ENCODE measurements at regions not wholly inside any gene's neighbourhood (a gene's known extent, or its start where the extent isn't known, plus 50 kb on each side); places are given as distances from the start of the nearest gene placed in this dataset.
A peak's percentile ranks its signal among the peaks of the same experiment; 100 is the strongest.
"Not testable (repeated sequence)": the region's sequence is repeated elsewhere in the genome, so short reads cannot be mapped to it uniquely, and the experiment has no call there.

DNA sequence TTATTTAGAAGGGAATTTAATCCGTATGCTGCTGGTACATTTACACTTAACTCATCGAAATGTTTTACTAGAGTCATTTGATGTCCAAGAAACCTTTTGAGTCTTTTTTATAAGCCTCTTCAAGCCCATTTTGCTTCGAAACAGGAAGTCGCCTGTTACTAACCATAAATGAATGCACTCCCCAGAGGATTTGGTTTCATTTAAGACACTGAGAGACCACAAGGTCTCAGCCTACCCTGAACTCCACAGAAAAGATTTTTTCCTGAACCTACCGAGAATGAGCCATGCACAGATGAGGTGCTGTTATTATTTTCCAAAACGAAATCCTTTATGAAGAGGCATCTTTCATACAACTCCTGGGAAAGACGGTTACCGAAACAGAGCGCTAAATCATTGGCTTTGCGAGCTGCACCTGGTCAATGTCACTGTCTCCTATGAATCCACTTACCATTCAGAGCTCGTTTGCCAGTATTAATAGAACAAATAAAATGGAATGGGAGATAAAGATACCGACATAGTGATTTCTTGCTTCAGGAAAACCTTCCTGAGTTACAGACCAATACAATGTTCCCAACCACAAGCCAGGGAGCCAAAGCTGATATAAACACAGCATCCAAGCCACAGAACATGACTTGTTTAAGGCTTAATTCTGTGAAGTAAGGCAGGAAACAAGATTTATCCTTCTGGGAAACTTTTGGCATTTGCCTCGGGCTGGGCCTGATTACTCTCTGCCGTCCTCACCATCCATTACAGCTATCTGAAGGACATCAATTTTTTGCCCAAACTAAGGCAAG, 382.1 kb downstream of the OSR1 start:
- peak; percentile 13 to 99 (median 80) for DNase-seq

DNA sequence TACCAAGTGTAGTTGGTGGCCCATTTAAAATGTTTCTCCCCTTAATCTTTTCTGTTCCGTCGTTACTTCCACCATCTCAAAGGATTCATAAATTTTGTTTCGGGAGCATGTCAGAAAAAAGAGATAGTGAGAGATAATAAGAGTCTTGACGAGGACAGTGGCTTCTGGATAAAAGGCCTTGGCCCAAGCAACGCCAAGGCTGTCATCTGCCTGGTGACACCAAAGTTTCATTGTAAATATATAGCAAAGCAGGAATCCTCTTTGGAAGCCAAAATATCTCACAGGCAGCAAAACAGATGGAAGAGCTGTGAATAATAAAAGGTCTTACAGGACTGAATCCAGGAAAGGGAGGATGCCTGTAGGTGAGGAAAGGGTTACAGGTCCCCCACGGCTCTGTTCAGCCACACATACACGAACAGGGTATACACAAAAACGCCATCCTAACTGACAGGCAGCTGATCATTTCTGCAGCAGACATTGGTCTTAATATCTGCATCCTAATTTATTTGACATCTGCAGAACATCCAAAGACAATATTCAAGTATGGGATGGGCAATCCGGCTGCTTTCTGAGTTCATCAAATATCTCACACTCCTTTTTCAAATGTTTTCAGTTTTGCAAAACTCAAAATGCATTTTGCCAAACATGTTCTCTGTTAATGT, 382.8 kb downstream of the OSR1 start:
- DNase-seq: no peak

DNA sequence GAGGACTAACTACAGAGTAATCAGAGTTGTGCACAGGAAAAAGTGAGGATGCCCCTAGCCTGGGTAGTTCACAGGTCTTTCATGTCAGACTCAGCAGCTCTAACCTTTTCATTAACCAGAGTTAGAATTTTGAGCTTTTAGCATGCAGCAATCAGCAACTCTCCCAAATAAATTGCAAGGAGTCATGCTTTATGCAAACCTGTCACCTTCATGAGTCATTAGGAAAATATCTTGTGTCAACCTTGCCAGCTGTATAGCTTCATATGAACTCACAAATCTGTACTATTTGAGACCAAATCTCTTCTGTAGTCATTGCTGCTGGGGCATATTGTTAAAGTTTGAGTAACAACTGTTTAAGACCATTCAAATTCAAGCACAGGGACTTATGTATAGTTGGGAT, 382.3 kb upstream of the NT5C1B start:
- DNase-seq: no peak

DNA sequence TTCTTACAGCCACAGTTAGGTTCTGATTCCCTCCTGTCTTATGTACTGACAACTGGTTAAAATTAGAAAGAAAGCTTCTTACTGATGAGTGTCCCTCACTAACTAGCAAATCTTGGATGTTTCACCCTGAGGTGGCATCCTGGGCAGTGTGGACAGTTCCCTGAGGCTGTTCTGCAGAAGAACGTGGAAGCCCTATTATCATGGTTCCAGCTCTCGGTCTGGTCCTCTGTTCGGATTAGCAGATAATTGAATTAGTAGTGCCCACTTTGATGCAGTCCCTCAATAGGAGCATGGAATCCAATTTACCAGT, 381.7 kb upstream of the NT5C1B start:
- DNase-seq: no peak

DNA sequence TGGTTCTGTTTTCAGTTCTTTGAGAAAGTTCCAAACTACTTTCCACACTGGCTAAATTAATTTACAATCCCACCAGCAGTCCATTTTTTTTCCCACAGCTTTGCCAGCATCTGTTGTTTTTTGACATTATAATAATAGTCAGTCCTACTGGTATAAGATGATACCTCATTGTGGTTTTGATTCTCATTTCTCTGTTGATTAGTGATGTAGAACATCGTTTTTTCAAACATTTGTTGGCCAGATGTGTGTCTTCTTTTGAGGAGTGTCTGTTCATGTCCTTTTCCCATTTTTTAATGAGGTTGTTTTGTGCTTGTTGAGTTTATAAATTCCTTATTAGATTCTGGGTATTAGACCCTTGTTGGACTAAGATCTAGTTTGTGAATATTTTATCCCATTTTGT, 376.8 kb upstream of the NT5C1B start:
- no peak for DNase-seq

DNA sequence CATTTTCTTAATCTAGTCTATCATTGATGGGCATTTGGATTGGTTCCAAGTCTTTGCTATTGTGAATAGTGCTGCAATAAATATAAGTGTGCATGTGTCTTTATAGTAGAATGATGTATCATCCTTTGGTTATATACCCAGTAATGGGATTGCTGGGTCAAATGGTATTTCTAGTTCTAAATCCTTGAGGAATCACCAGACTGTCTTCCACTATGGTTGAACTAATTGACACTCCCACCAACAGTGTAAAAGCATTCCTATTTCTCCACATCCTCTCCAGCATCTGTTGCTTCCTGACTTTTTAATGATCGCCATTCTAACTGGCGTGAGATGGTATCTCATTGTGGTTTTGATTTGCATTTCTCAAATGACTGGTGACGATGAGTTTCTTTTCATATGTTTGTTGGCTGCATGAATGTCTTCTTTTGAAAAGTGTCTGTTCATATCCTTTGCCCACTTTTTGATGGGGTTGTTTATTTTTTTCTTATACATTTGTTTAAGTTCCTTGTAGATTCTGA, 374.4 kb upstream of the NT5C1B start:
- not testable (repeated sequence) for DNase-seq

DNA sequence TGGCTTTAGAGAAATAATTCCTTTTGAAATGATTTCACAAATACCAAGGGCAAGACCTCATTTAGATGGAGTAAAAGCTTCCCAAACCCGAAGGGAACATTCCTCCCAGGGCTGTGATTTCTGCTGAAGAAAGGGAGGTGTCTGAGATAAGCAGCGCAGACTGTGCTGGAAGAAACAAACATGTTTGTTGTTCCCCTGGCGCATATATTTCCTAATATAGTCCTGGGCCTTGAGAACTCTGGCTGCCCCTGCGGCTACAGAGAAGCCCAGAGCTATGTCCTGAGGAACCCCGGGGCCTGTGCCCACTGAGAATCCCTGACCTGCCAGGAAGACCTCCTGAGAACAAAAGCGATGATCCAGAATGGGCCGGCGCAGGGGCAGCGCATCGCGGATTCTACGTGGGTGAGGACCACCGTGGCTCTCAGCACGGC, 372.6 kb upstream of the NT5C1B start:
- DNase-seq: no peak

DNA sequence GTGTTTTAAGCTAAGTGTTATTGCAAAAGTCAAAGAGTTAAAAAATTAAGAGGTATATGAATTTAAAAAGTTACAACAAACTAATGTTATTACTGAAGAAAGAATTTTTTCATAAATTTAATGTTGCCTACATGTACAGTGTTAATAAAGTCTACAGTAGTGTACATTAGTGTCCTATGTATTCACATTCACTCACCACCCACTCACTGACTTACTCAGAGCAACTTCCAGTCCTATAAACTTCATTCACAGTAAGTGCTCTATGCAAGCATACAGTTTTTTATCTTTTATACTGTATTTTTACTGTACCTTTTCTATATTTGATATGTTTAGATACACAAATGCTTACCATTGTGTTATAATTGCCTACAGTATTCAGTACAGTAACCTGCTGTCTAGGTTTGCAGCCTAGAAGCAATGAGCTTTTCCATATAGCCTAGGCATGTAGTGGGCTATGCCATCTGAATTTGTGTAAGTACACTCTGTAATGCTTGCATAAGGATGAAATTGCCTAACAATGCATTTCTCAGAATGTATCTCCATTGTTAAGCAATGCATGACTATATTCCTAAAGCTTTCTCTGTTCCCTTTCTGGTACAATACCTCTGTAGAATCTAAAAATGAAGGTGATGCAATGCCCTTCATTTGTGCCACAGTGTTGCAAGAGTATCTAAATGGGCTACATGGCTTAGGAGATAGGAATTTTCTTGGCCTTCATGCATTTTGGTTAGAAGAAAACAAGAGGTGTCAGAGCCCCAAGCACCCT, 370.8 kb upstream of the NT5C1B start:
- no peak for DNase-seq

DNA sequence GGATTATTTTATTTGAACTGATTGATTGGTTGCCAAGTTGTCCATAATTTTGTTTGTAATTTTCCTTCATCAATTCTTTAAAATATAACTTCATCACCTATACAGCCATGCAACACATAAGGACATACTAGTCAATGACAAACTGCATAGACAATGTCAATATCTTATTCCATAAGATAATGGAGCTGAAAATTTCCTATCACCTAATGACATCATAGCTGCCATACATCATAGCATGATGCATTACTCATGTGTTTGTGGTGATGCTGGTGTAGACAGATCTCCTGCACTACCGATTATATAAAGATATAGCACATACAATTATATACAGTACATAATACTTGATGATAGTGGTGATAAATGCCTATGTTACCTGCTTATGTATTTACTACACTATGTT, 369.8 kb upstream of the NT5C1B start:
- DNase-seq: no peak

DNA sequence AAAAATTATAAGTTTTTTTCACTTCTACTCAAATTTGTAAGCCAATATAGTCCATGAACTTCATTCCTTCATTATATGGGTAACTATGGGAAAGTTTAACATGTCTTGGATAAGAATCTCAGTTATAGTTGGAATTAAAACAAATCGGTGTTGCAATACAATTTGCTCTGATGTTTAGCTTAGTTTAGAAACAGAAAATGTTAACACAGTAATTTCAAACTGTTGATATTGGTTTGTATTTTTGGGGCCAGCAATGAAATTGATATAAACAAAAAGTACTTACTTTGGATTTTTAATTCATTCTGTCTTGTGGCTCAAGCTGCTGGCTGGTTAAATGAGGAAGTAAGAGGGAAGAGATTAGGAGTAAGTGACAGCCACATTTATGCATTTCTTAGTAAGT, 368.5 kb upstream of the NT5C1B start:
- DNase-seq: no peak

DNA sequence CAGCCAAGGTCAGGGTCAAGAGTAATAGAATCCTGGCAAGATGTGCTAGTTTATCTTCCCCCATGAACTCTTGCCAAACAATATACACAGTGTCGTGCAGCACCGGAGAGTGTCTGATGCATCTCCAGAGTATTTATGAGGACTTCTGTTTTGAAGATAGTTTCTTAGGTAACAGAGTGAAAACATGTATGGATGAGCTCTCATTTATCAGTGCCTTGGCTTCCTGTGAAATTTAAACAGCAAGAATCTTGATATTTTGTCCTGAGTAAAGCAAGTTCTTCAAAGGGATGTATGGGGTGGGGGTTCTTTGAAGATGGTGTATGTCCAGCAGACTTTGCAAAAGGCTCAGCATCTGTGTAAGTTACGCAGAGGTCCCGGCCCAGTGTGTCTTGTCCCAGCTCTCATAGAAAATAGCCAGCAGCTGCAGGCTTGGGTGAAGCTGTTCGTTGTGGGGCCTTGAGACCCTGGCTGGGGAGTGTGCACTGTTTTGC, 361.0 kb upstream of the NT5C1B start:
- DNase-seq: no peak

DNA sequence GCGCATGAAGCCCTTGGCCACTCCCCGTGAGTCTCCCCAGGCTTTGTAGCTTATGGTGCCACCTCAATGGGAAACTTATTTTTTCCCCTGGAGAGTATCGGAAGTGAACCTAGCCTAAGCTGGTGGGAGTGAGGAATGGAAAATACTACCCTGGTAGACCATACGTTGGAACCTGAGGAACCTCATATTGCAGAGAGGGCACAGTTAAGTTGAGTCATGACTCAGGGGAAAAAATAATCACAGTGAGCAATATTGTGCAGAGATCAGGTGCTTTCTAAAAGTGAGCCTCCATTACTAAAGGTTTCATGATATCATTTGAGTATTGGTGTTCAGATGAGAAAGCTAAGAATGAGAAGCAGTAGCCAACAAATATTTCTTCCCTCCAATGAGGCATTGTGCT, 360.5 kb upstream of the NT5C1B start:
- DNase-seq: no peak

DNA sequence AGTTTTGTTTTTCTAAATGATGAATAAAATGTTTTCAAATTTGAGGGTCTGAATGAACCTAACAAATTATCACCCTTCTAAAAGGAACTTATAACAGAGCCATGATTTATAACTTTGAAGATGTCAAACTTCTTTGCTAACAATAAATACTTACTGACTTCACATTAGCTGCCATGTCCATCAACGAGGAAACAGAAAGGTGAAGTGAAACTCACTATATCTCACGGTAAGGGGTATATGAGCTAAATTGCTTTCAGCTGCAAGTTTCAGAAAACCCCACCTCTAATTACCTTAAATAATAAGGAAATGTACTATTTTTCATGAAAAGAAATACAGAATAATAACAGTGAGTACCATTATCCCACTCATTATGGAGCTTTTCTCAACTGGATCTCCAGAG, 350.8 kb upstream of the NT5C1B start:
- DNase-seq: peak in 1 of 3 experiments; percentile 53

DNA sequence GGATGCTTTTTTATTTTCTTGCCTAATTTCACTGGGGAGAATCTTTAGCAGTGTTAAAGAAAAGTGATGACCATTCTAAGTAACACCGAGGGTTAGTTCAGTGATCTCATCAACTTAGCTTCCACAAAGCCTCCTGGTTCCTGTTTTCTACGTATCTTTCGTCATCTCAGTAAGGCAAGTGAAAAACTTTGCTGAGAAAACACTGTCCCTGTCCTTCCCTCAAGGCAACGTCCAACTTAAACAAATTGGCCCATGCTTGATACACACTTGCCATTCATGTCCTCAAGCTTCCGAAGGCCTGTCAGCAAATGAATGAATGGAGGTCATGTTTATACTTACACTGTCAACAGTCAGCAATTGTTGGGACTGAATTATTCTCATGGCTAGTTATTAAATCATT, 350.4 kb upstream of the NT5C1B start:
- peak in 1 of 3 experiments; percentile 53 for DNase-seq

DNA sequence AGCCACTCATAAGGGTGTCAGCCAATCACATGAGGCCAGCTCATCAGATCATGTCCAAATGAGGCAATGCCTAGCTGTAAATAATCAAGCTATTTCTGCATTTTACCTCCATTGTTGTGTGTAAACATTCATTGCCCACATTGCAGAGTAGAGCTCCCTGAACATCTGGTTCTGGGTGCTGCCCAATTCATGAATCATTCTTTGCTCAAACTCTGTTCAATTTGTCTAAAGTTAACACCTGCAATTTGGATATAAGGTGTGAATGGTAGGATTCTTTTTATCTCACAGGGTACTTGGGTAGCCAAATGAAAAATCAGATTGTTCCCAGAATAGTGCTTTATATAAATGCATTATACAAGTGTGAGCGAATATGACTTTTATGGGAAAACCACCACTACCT, 345.5 kb upstream of the NT5C1B start:
- no peak for DNase-seq

DNA sequence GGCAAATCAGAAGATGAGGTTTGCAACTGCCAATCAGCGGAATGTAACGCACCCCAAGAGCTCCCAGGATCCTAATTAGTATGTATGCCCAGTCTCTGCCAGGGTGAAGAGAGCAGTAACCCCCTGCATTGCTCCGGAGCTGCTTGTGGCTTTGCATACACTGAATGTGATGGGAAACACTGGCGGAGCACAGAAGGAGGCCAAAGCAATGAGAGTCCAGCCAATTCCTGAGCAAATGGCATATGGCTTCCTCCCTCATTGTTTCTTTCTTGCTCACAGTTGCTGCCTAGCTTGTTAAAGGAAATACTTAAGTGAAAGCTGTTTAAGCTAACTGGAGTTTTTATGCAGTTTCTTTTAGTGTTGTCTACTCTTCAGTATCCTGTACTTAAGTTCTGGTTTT, 343.5 kb upstream of the NT5C1B start:
- no peak for DNase-seq

DNA sequence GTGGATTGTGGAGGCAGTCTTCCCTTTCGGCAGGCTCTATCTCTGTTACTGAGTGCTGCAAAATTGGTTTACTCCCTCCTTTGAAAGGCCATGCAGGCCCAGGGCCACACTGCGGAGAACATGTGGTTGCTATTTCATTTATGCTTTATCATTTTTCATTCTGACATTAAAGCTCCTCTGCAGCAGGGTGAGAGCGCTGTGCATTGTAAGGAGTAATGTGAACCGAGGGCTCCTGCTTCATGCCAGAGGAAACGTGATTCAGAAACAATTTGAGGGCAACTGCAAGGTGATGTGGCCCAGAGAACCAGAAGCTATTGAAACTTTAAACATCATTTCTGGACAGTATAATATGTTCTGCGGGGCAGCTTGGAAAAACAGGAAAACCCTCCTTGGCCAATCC, 341.6 kb upstream of the NT5C1B start:
- DNase-seq: no peak

DNA sequence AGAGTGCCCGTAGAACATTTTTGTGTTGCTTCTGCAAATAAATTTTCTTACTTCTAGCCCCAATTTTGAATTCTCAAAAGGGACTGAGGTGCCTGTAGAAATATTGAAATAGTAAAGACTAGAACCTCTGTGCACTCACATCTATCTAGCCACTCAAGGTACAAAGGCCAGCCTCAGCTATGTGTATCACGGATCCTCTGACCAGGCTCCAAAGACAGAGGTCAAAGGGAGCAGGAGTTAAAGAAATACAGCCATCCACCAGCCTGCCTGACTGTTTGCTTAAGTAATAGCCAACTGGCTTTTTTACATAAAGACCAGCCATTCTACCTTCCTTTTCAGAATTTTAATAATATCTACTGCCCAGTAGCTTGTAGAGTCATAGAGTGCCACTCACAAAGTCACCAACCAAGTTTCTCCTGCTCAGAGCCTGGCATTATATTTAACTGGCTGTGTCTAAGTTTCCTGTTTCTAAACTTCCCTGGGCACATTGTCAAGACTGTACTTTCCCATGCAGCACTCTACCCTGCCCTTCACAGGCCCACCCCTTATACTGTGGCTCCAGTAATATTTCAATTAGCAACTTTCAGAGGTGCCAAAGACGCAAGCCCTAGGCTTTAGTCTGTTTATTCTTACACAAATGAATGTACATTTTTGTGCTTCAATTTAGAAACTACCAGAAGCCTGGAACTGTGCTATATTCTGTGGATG, 338.3 kb upstream of the NT5C1B start:
- DNase-seq: no peak

DNA sequence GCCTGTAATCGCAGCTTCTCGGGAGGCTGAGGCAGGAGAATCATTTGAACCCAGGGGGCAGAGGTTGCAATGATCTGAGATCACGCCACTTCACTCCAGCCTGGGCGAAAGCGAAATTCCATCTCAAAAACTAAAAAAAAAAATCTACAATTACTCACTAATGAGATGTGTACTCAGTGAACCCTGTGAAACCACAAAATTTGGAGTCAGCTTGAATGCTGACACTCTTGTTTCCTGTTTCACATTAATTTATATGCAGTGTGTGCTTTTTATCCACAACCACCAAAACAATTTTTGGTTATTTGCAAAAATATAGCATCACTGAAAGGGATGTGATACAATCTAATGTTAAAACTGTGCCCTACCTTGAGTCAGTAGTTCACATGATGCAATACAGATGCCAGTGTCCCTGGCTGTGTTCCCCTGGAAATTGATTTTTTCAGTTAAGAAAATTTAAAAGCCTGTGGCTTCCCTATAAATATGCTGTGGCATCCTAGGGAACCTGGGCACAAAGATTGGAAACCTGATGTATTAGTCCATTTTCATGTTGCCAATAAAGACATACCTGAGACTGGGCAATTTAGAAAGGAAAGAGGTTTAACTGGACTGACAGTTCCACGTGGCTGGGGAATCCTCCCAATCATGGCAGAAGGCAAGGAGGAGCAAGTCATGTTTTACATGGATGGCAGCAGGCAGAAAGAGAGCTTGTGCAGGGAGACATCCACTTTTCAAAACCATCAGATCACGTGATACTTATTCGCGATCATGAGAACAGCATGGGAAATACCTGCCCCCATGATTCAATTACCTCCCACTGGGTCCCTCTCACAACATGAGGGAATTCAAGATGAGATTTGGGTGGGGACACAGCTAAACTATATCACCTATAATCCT, 337.5 kb upstream of the NT5C1B start:
- DNase-seq: no peak

DNA sequence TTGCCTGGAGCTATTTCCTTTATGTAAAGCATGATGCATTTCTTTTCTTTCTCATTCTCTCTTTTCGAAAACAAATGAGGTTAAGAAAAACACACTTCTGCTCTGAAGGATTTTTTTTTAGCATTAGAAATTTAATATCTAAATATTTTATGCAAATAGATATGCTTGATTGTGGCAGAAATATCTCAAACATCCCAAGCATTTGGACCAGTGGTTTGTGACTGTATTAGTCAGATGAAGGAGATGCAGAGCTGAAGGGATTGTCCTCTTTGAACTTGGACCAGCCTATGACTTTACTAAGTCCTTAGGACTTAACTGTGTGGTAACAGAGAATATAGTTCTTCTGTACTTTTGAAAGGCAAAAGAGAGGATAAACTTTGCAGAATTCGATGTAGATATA, 335.9 kb upstream of the NT5C1B start:
- DNase-seq: no peak

DNA sequence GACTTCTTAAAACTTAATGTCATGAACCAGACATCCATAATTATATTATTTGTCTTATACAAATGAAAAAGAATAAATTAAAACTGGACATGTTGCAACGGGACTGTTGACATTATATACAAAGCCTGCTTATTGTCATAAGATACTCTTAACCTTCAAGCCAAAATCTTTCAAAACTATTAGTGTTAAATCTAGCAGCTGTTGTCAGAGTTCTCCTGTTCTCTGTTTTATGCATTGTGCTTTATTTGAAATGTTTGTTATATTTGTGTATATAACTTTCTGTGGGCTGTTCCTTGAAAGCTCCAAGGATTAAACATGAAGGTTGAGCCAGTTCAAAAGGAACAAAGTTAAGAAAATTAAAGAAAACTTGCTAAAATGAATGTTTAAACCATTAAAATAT, 335.5 kb upstream of the NT5C1B start:
- DNase-seq: no peak

DNA sequence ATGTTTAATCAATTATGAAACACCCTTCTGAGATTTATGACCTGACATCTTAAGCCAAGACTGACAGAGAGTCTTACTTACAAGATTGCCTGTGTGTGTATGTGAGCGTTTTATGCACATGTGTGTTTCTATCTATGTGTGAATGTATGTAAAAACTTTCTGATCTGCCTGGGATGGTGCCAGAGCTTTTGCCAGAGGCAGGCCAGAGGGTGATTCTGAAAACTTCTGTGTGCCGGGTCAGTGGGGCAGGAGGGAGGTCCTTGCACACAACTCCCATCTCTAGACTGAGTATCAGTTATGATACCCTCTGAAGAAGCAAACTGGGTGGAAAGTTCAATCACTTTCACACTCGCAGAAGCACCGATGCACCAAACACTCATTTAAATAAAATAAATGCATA, 335.0 kb upstream of the NT5C1B start:
- DNase-seq: peak in 1 of 3 experiments; percentile 25

Measured in NCI-H1417 (cell line).